ENCODE measurements at regions not wholly inside any gene's neighbourhood (a gene's known extent, or its start where the extent isn't known, plus 50 kb on each side); places are given as distances from the start of the nearest gene placed in this dataset.

GRCh38 chr15:46034755-46035154 is 399.9 kb downstream of the SQOR start:
- no peak for TF ChIP-seq CTCF (IDR thresholded peaks at IDR 0.05)
- no peak for TF ChIP-seq USF2 (IDR thresholded peaks at IDR 0.05)
- no peak for TF ChIP-seq REST (IDR thresholded peaks at IDR 0.05)
- no peak for TF ChIP-seq MYC (IDR thresholded peaks at IDR 0.05; ENCODE audit: borderline replicate concordance, low read length)
- no peak for TF ChIP-seq MAFK (IDR thresholded peaks at IDR 0.05; ENCODE audit: partially characterized antibody)
- TF ChIP-seq BCL3 (IDR thresholded peaks at IDR 0.05) = no peak
- no peak for TF ChIP-seq POLR2A (IDR thresholded peaks at IDR 0.05; ENCODE audit: low read length)
- TF ChIP-seq MAX (IDR thresholded peaks at IDR 0.05) = no peak

All from A549 (cell line).